ENCODE measurements at regions not wholly inside any gene's neighbourhood (a gene's known extent, or its start where the extent isn't known, plus 50 kb on each side); places are given as distances from the start of the nearest gene placed in this dataset.

- no peaks in the 10 kb centered on the region for H3K9me3 ChIP-seq (ENCODE audit: insufficient read depth, low read depth, low read length)
Observed at GRCh38 chr21:35217504-35218060, 168.5 kb upstream of the RUNX1 start.

GRCh38 chr21:35216996-35217395 lies 167.9 kb upstream of the RUNX1 start:
- Histone ChIP-seq H3K9me3 (ENCODE audit: insufficient read depth, low read depth, low read length) (no peaks in the 10 kb centered on the region), H3K27me3 (ENCODE audit: insufficient read depth, low read length, poor library complexity, severe bottlenecking) (no peaks in the 10 kb centered on the region), H2AFZ (ENCODE audit: low read length) (no peak overlapping the region), H3K79me2 (ENCODE audit: insufficient read depth, low read length) (no peaks in the 10 kb centered on the region), H3K4me3 (ENCODE audit: low read length, poor library complexity, severe bottlenecking) (no peak overlapping the region), H3K4me2 (ENCODE audit: low read depth, low read length, poor library complexity, severe bottlenecking) (no peak overlapping the region), H3K4me1 (ENCODE audit: insufficient read depth, low read length, poor library complexity, severe bottlenecking) (no peaks in the 10 kb centered on the region), H3K36me3 (ENCODE audit: insufficient read depth, low read length) (no peaks in the 10 kb centered on the region), H3K9ac (ENCODE audit: low read depth, low read length, poor library complexity, severe bottlenecking) (no peak overlapping the region), H3F3A (ENCODE audit: low read depth) (no peaks in the 10 kb centered on the region), H4K20me1 (ENCODE audit: insufficient read depth, low read length, poor library complexity, severe bottlenecking) (no peaks in the 10 kb centered on the region), H3K9me2 (replicated peaks; ENCODE audit: low read depth, low read length) (no peaks in the 10 kb centered on the region)
- TF ChIP-seq EZH2phosphoT487 (IDR thresholded peaks at IDR 0.05; ENCODE audit: borderline replicate concordance) (no peak), CTCF (conservative IDR thresholded peaks at IDR 0.05; ENCODE audit: low read length) (no peak)

More at GRCh38 chr21:35217504-35218060, 168.5 kb upstream of the RUNX1 start:
- no peak overlapping the region for H2AFZ ChIP-seq (ENCODE audit: low read length)
- peaks cover 6% of the 10 kb centered on the region for H3K4me1 ChIP-seq (ENCODE audit: insufficient read depth, low read length, poor library complexity, severe bottlenecking)
- no peak overlapping the region for H3K4me2 ChIP-seq (ENCODE audit: low read depth, low read length, poor library complexity, severe bottlenecking)
- no peaks in the 10 kb centered on the region for H3K27me3 ChIP-seq (ENCODE audit: insufficient read depth, low read length, poor library complexity, severe bottlenecking)
- no peaks in the 10 kb centered on the region for H3K9me2 ChIP-seq (replicated peaks; ENCODE audit: low read depth, low read length)
- H3F3A ChIP-seq (ENCODE audit: low read depth): no peaks in the 10 kb centered on the region
- no peaks in the 10 kb centered on the region for H3K79me2 ChIP-seq (ENCODE audit: insufficient read depth, low read length)
- no peak overlapping the region for H3K9ac ChIP-seq (ENCODE audit: low read depth, low read length, poor library complexity, severe bottlenecking)
- TF ChIP-seq EZH2phosphoT487 (IDR thresholded peaks at IDR 0.05; ENCODE audit: borderline replicate concordance) (no peak), CTCF (conservative IDR thresholded peaks at IDR 0.05; ENCODE audit: low read length) (no peak)
- H3K4me3 ChIP-seq (ENCODE audit: low read length, poor library complexity, severe bottlenecking): no peak overlapping the region
- H4K20me1 ChIP-seq (ENCODE audit: insufficient read depth, low read length, poor library complexity, severe bottlenecking): no peaks in the 10 kb centered on the region
- H3K36me3 ChIP-seq (ENCODE audit: insufficient read depth, low read length): no peaks in the 10 kb centered on the region

GRCh38 chr21:35215870-35216269 lies 166.8 kb upstream of the RUNX1 start:
- Histone ChIP-seq H3K9me2 (replicated peaks; ENCODE audit: low read depth, low read length) (no peaks in the 10 kb centered on the region), H3K27me3 (ENCODE audit: insufficient read depth, low read length, poor library complexity, severe bottlenecking) (no peaks in the 10 kb centered on the region), H3K4me1 (ENCODE audit: insufficient read depth, low read length, poor library complexity, severe bottlenecking) (no peaks in the 10 kb centered on the region), H3K9me3 (ENCODE audit: insufficient read depth, low read depth, low read length) (no peaks in the 10 kb centered on the region), H3F3A (ENCODE audit: low read depth) (no peaks in the 10 kb centered on the region), H3K4me3 (ENCODE audit: low read length, poor library complexity, severe bottlenecking) (no peak overlapping the region), H4K20me1 (ENCODE audit: insufficient read depth, low read length, poor library complexity, severe bottlenecking) (no peaks in the 10 kb centered on the region), H3K9ac (ENCODE audit: low read depth, low read length, poor library complexity, severe bottlenecking) (no peak overlapping the region), H3K4me2 (ENCODE audit: low read depth, low read length, poor library complexity, severe bottlenecking) (no peak overlapping the region), H3K36me3 (ENCODE audit: insufficient read depth, low read length) (no peaks in the 10 kb centered on the region), H3K79me2 (ENCODE audit: insufficient read depth, low read length) (no peaks in the 10 kb centered on the region), H2AFZ (ENCODE audit: low read length) (no peak overlapping the region)
- no peak for TF ChIP-seq EZH2phosphoT487 (IDR thresholded peaks at IDR 0.05; ENCODE audit: borderline replicate concordance)
